ENCODE measurements at regions not wholly inside any gene's neighbourhood (a gene's known extent, or its start where the extent isn't known, plus 50 kb on each side); places are given as distances from the start of the nearest gene placed in this dataset.

GRCh38 chr4:163833669-163834068 lies 339.2 kb downstream of the TMA16 start:
- TF ChIP-seq POLR2A (IDR thresholded peaks at IDR 0.05) (no peak), CTCF (IDR thresholded peaks at IDR 0.05) (no peak)
- no peaks in the 10 kb centered on the region for H3K27me3 ChIP-seq
- H3K36me3 ChIP-seq: no peaks in the 10 kb centered on the region
- WGBS, 2 donors: 61 to 67% methylated on average over 2 of the region's 2 CpGs
- intact Hi-C loops (cut with DNase I): no loop called here
- H3K9me3 ChIP-seq: no peaks in the 10 kb centered on the region
- H3K4me3 ChIP-seq (replicated peaks in 1 of 3): no peak overlapping the region
- no peak overlapping the region for H3K27ac ChIP-seq
- no peaks in the 10 kb centered on the region for H3K4me1 ChIP-seq
- DNase-seq: no peak

GRCh38 chr4:163846008-163846407 lies 351.5 kb downstream of the TMA16 start:
- Histone ChIP-seq H3K27me3 (no peaks in the 10 kb centered on the region), H3K4me3 (replicated peaks in 1 of 3) (no peak overlapping the region), H3K9me3 (no peaks in the 10 kb centered on the region), H3K4me1 (no peaks in the 10 kb centered on the region), H3K27ac (no peak overlapping the region), H3K36me3 (no peaks in the 10 kb centered on the region)
- intact Hi-C loops (cut with DNase I): no loop called here
- WGBS, 2 donors: 87 to 89% methylated on average over 3 of the region's 3 CpGs
- TF ChIP-seq POLR2A (IDR thresholded peaks at IDR 0.05) (no peak), CTCF (IDR thresholded peaks at IDR 0.05) (no peak)
- DNase-seq: no peak

- H3K4me3 ChIP-seq (replicated peaks in 1 of 3): no peak overlapping the region
- DNase-seq: no peak
- 87 to 91% methylated on average over 3 of the region's 3 CpGs for WGBS, 2 donors
- H3K27me3 ChIP-seq: no peaks in the 10 kb centered on the region
- H3K27ac ChIP-seq: no peak overlapping the region
- H3K9me3 ChIP-seq: no peaks in the 10 kb centered on the region
- no peaks in the 10 kb centered on the region for H3K36me3 ChIP-seq
- no peaks in the 10 kb centered on the region for H3K4me1 ChIP-seq
- intact Hi-C loops (cut with DNase I): no loop called here
- TF ChIP-seq CTCF (IDR thresholded peaks at IDR 0.05) (no peak), POLR2A (IDR thresholded peaks at IDR 0.05) (no peak)
Observed at GRCh38 chr4:163852246-163852645, 357.8 kb downstream of the TMA16 start.

GRCh38 chr4:163857903-163858302 lies 363.4 kb downstream of the TMA16 start:
- Histone ChIP-seq H3K36me3 (no peaks in the 10 kb centered on the region), H3K27me3 (no peaks in the 10 kb centered on the region), H3K4me1 (no peaks in the 10 kb centered on the region), H3K27ac (no peak overlapping the region), H3K9me3 (no peaks in the 10 kb centered on the region), H3K4me3 (replicated peaks in 1 of 3) (no peak overlapping the region)
- DNase-seq: no peak
- intact Hi-C loops (cut with DNase I): no loop called here
- 77 to 87% methylated on average over 3 of the region's 3 CpGs for WGBS, 2 donors
- no peak for TF ChIP-seq POLR2A (IDR thresholded peaks at IDR 0.05)
- TF ChIP-seq CTCF (IDR thresholded peaks at IDR 0.05): no peak

- intact Hi-C loops (cut with DNase I): no loop called here
- Histone ChIP-seq H3K4me3 (replicated peaks in 1 of 3) (no peak overlapping the region), H3K36me3 (no peaks in the 10 kb centered on the region), H3K9me3 (no peaks in the 10 kb centered on the region), H3K27ac (no peak overlapping the region), H3K4me1 (no peaks in the 10 kb centered on the region), H3K27me3 (no peaks in the 10 kb centered on the region)
- WGBS, 2 donors: 71 to 76% methylated on average over 3 of the region's 3 CpGs
- DNase-seq: no peak
- TF ChIP-seq CTCF (IDR thresholded peaks at IDR 0.05) (no peak), POLR2A (IDR thresholded peaks at IDR 0.05) (no peak)
Observed at GRCh38 chr4:163858515-163858914, 364.0 kb downstream of the TMA16 start.
